Keratinocyte (primary cell): ENCODE measurements at regions not wholly inside any gene's neighbourhood (a gene's known extent, or its start where the extent isn't known, plus 50 kb on each side); places are given as distances from the start of the nearest gene placed in this dataset.

Source experiments
- CTCF ChIP-seq, 3 experiments: IDR thresholded peaks in 1 of 3; conservative IDR thresholded peaks in 1 of 3; optimal IDR thresholded peaks in 1 of 3; 2 replicates in 2 of 3; 3 replicates in 1 of 3; pipeline versions ENCODE3 to v1.5.1; 2011; ENCODE audit warnings: low read length in 3 of 3, mild to moderate bottlenecking in 3 of 3, moderate library complexity in 2 of 3, control low read depth in 1 of 3, inconsistent platforms in 1 of 3; ENCODE audit not compliant: insufficient read depth in 2 of 3; ENCODE audit errors: extremely low read depth in 1 of 3
- EZH2 ChIP-seq: IDR thresholded peaks from one replicate; pipeline ENCODE4 v1.6.1; 2012; ENCODE audit warnings: inconsistent platforms, mild to moderate bottlenecking, low read length, moderate library complexity

GRCh38 chr14:89466944-89467343 lies 49.9 kb upstream of the FOXN3 start:
- TF ChIP-seq CTCF (optimal IDR thresholded peaks at IDR 0.05 in 1 of 3, IDR thresholded peaks at IDR 0.05 in 1 of 3, conservative IDR thresholded peaks at IDR 0.05 in 1 of 3; ENCODE audit: extremely low read depth in 1 of 3, insufficient read depth in 2 of 3, low read length in 3 of 3): no peak
- no peak for TF ChIP-seq EZH2
